Adrenal gland (tissue), 5 donors: ENCODE measurements at regions not wholly inside any gene's neighbourhood (a gene's known extent, or its start where the extent isn't known, plus 50 kb on each side); places are given as distances from the start of the nearest gene placed in this dataset.

Experiments
- POLR2A ChIP-seq, 2 donors: fragments of 450-650 bp; IDR thresholded peaks; one replicate each; pipeline ENCODE4 v1.6.1; 2017; ENCODE audit warnings: antibody characterized with exemption in 2 of 2, mild to moderate bottlenecking in 2 of 2, moderate library complexity in 1 of 2
- TF ChIP-seq, protein P1 (sequence below), 6 experiments: fragments of 450-650 bp in 4 of 6; fragments of 200-600 bp in 2 of 6; sonication (generic) in 1 of 6; IDR thresholded peaks; 1 replicate in 5 of 6; 2 replicates in 1 of 6; pipeline versions ENCODE4 v1.5.1 to v1.8.0; 2016 to 2021; ENCODE audit warnings: antibody characterized with exemption in 6 of 6, mild to moderate bottlenecking in 2 of 6, moderate library complexity in 1 of 6
- donor health status: DM: no; HTN: no; CAD: no.

DNA sequence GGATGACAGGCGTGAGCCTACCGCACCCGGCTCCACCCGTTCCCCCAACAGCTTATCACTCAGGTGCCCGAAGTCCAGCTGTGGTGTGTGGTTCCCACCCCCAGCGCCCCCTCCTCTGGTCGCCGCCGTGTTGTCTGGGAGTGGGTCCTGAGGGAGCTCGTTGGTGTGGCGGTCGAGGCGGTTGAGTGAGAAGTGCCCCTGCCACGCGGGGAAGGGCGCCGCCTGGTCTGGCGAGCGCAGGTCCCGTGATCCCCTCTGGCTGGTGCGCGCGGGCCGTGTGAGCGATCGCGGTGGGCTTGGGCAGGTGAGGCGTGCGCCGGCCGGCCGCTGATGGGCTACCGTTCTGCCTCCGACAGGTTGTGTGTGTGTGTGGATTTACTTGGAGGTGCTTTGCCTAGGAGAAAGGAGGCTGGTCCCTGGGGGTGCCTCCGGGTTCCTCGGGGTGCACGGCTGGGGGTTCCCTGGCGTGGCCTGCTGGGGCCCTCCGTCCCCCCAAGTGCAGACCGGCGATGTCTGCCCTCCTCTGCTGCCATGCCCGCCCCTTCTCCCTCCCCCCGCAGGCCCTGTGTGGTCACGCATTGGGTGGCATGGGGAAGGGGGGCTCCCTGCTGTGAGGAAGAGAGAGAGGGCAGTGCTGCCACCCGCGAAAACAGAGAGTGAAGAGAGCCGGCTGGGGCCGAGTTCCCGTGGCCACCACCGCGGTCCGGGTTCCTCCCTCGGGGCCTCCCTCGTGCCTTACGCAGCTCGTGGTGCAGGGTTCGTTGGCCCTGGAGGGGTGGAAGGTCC is 336.0 kb upstream of the DEFB115 start:
- TF ChIP-seq, protein P1, sequence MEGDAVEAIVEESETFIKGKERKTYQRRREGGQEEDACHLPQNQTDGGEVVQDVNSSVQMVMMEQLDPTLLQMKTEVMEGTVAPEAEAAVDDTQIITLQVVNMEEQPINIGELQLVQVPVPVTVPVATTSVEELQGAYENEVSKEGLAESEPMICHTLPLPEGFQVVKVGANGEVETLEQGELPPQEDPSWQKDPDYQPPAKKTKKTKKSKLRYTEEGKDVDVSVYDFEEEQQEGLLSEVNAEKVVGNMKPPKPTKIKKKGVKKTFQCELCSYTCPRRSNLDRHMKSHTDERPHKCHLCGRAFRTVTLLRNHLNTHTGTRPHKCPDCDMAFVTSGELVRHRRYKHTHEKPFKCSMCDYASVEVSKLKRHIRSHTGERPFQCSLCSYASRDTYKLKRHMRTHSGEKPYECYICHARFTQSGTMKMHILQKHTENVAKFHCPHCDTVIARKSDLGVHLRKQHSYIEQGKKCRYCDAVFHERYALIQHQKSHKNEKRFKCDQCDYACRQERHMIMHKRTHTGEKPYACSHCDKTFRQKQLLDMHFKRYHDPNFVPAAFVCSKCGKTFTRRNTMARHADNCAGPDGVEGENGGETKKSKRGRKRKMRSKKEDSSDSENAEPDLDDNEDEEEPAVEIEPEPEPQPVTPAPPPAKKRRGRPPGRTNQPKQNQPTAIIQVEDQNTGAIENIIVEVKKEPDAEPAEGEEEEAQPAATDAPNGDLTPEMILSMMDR (IDR thresholded peaks at IDR 0.05): no peak
- TF ChIP-seq POLR2A (IDR thresholded peaks at IDR 0.05): no peak
